Stimulated activated CD4-positive, alpha-beta T cell treated with anti-CD3 and anti-CD28 coated beads, Interleukin-4, amount 100 ng/mL, for 4 hours (primary cell): ENCODE measurements at regions not wholly inside any gene's neighbourhood (a gene's known extent, or its start where the extent isn't known, plus 50 kb on each side); places are given as distances from the start of the nearest gene placed in this dataset.

ENCODE experiments used
- DNase-seq, 2 experiments: peaks; one replicate each; pipeline ENCODE4 v3.0.0-alpha.2; 2020

GRCh38 chr2:10964052-10964790, 52.5 kb downstream of the KCNF1 start:
- no peak for DNase-seq

- no peak for DNase-seq
These were observed 53.6 kb downstream of the KCNF1 start for GRCh38 chr2:10965241-10965843.

GRCh38 chr2:10966056-10966455, 54.3 kb downstream of the KCNF1 start:
- no peak for DNase-seq

- no peak for DNase-seq
These were observed 55.0 kb downstream of the KCNF1 start for GRCh38 chr2:10966741-10967140.

- no peak for DNase-seq
These were observed 56.4 kb downstream of the KCNF1 start for GRCh38 chr2:10968176-10968575.

GRCh38 chr2:10970666-10971065, 58.9 kb downstream of the KCNF1 start:
- DNase-seq, result no peak

GRCh38 chr2:10971161-10971887, 59.6 kb downstream of the KCNF1 start:
- DNase-seq, result no peak

- DNase-seq, result no peak
These were observed 60.1 kb downstream of the KCNF1 start for GRCh38 chr2:10971888-10972260.

GRCh38 chr2:10972683-10973433, 61.1 kb downstream of the KCNF1 start:
- DNase-seq, result no peak

- DNase-seq, result no peak
These were observed 62.0 kb downstream of the KCNF1 start for GRCh38 chr2:10973766-10974165.

- no peak for DNase-seq
These were observed 65.3 kb downstream of the KCNF1 start for GRCh38 chr2:10977003-10977402.

- no peak for DNase-seq
These were observed 65.9 kb downstream of the KCNF1 start for GRCh38 chr2:10977621-10978020.

- no peak for DNase-seq
These were observed 66.4 kb downstream of the KCNF1 start for GRCh38 chr2:10978090-10978670.

- DNase-seq, result no peak
These were observed 68.3 kb downstream of the KCNF1 start for GRCh38 chr2:10980071-10980470.

GRCh38 chr2:10980886-10981425, 69.2 kb downstream of the KCNF1 start:
- DNase-seq, result no peak

- DNase-seq, result no peak
These were observed 69.7 kb downstream of the KCNF1 start for GRCh38 chr2:10981451-10981850.

- no peak for DNase-seq
These were observed 70.3 kb downstream of the KCNF1 start for GRCh38 chr2:10981941-10982431.

- DNase-seq, result no peak
These were observed 71.4 kb downstream of the KCNF1 start for GRCh38 chr2:10982931-10983701.

GRCh38 chr2:10983711-10984110, 72.0 kb downstream of the KCNF1 start:
- DNase-seq, result no peak

- DNase-seq, result no peak
These were observed 72.8 kb downstream of the KCNF1 start for GRCh38 chr2:10984418-10985135.

GRCh38 chr2:10985260-10985659, 73.5 kb downstream of the KCNF1 start:
- no peak for DNase-seq
